Vagina (tissue), 2 donors: ENCODE measurements at regions not wholly inside any gene's neighbourhood (a gene's known extent, or its start where the extent isn't known, plus 50 kb on each side); places are given as distances from the start of the nearest gene placed in this dataset.

Experiments used
- POLR2A ChIP-seq, 2 donors: fragments of 450-650 bp; IDR thresholded peaks; one replicate each; pipeline ENCODE4 v1.6.1; 2017; ENCODE audit warnings: antibody characterized with exemption in 2 of 2, mild to moderate bottlenecking in 2 of 2, moderate library complexity in 2 of 2
- POLR2AphosphoS5 ChIP-seq, 2 donors: sonication (generic); formaldehyde crosslinking; IDR thresholded peaks; one replicate each; pipeline ENCODE4 v1.9.0; 2017; ENCODE audit warnings: antibody characterized with exemption in 2 of 2, mild to moderate bottlenecking in 2 of 2, low read depth in 1 of 2; ENCODE audit not compliant: insufficient read depth in 1 of 2
- TF ChIP-seq, protein P1 (sequence below), 3 experiments: fragments of 450-650 bp in 2 of 3; fragments of 200-600 bp in 1 of 3; sonication (generic) in 1 of 3; IDR thresholded peaks; one replicate each; pipeline ENCODE4 v1.5.1; 2017 to 2019; ENCODE audit warnings: antibody characterized with exemption in 3 of 3, mild to moderate bottlenecking in 2 of 3, moderate library complexity in 2 of 3

DNA sequence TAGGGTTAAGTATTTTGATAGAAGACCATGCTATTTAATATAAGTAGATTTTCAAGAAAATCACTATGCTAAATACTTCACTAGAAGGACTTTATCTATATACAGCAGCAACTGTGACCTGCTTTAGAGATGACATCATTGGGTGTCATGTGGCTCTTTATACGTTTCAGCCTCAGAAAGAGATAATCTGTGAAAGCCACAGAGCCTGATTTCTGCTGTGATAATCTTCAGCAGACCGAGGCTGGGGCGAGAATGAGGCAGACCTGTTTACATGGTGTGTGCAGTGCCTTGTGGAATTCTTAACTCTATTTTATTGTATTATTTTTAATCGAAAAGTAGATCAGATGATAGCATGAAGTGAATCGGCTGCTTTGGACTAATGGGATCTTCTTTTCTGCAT is 471.2 kb downstream of the MFSD1 start:
- TF ChIP-seq POLR2AphosphoS5 (IDR thresholded peaks at IDR 0.05; ENCODE audit: insufficient read depth in 1 of 2, low read depth in 1 of 2) (no peak), POLR2A (IDR thresholded peaks at IDR 0.05) (no peak)
- TF ChIP-seq, protein P1, sequence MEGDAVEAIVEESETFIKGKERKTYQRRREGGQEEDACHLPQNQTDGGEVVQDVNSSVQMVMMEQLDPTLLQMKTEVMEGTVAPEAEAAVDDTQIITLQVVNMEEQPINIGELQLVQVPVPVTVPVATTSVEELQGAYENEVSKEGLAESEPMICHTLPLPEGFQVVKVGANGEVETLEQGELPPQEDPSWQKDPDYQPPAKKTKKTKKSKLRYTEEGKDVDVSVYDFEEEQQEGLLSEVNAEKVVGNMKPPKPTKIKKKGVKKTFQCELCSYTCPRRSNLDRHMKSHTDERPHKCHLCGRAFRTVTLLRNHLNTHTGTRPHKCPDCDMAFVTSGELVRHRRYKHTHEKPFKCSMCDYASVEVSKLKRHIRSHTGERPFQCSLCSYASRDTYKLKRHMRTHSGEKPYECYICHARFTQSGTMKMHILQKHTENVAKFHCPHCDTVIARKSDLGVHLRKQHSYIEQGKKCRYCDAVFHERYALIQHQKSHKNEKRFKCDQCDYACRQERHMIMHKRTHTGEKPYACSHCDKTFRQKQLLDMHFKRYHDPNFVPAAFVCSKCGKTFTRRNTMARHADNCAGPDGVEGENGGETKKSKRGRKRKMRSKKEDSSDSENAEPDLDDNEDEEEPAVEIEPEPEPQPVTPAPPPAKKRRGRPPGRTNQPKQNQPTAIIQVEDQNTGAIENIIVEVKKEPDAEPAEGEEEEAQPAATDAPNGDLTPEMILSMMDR (IDR thresholded peaks at IDR 0.05), result no peak
